ENCODE measurements at regions not wholly inside any gene's neighbourhood (a gene's known extent, or its start where the extent isn't known, plus 50 kb on each side); places are given as distances from the start of the nearest gene placed in this dataset.

DNA sequence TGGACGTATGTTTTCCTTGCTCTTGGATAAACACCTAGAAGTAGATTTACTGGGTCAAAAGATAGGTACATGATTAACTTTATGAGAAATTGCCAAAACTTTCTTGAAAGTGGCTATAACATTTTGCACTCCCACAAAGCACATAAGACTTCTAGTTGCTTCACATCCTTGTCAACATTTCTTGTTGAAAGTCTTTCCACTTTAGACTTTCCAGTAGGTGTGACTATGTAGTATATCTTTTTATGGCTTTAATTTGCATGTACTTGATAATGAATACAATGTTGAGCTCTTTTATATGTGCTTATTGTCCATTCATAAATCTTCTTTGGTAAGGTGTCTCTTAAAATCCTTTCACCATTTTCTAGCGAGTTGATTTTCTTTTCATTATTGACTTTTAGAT lies 241.2 kb upstream of the RPL38 start:
- no peak for DNase-seq

DNA sequence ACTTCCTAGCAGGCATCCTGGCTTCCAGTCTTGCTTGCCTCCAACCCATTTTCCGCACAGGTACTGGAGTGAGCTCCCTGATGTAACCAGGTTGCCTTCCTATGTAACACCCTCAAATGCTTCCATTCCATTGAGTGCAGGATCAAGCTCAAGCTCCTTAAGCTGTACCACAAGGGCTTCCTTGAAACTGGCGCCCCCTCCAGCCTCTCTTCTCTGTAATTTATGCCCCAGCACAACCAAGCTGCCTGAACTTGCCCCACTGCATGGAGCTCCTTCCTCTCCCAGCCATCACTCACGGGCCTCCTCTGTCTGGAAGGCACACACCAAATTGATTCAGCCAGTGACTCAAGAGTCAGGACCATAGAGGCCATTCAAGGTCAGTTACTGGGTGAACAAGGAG lies 234.8 kb upstream of the RPL38 start:
- DNase-seq = no peak

DNA sequence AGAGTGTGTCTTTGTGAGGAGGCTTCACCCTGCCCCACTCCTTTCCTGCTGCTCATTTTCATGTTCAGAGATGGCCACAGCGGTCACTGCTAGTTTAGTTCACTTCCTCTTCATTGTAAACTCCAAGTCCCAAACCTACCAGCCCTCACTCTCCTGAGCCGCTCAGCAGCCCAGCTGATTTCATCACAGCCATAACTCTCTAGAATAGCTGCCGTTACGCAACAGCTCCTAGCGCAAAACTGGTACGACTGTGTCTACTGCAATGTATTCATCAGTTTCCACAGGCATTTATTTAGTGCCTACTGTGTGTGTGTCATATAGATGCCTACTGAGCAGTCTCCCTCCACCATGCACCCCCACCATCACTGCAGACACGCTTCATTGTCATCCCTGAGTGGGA lies 233.5 kb upstream of the RPL38 start:
- peak; percentile 32 for DNase-seq

DNA sequence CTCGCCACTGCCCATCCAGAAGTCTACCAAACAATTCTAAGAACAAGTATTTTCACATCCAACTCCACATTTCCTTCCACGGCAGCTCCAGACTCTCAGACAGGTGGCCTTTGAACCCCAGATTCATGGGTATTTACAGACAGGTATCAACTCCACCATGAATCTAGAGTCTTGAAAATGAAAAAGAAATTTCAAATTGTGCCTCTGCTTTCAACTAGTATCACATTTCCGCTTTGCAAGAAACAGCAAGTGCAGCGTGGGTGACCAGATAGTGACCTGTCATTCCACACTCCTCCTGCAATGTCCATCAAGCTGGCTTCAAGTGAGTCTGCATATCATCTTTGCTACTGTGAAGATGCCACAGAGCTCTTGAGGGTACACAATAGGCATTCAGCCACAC lies 232.4 kb upstream of the RPL38 start:
- no peak for DNase-seq

DNA sequence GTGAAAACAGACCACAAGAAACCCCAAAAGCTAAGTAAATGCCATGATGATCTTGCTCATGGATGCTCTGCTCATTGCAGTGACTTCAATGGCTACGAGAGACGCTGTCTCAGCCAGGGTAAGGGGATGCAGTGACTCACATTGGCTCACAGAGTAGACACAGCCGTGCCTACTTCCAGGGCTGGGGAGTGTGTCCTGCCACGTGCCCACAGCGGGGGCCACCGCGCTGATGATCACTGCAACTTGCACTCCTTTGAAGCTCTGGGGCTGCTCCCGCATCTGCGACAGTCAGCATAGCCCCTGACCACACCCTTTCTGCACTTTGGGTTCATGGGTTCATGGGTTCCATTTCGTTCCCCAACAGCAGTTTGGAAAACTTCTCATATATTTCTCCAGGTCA lies 231.4 kb upstream of the RPL38 start:
- no peak for DNase-seq

DNA sequence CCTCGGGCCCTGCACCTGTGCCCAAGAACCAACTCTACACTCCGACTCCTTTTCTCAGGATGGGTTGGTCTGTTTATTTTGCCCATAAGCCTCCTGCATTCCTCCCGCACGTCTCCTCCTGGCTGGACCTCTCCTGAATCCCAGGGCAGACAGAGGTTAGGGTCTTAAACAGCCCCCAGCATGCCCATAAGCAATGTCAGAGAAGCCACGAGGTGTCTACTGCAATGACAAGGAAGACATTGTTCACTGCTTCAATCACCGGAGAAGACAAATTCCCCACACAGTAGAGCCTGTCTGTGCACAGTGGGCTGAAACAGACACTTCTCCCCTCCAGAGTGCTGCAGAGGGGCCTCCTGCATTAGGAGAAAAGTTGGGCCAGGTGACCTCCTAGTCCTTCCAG lies 230.6 kb upstream of the RPL38 start:
- DNase-seq = no peak

DNA sequence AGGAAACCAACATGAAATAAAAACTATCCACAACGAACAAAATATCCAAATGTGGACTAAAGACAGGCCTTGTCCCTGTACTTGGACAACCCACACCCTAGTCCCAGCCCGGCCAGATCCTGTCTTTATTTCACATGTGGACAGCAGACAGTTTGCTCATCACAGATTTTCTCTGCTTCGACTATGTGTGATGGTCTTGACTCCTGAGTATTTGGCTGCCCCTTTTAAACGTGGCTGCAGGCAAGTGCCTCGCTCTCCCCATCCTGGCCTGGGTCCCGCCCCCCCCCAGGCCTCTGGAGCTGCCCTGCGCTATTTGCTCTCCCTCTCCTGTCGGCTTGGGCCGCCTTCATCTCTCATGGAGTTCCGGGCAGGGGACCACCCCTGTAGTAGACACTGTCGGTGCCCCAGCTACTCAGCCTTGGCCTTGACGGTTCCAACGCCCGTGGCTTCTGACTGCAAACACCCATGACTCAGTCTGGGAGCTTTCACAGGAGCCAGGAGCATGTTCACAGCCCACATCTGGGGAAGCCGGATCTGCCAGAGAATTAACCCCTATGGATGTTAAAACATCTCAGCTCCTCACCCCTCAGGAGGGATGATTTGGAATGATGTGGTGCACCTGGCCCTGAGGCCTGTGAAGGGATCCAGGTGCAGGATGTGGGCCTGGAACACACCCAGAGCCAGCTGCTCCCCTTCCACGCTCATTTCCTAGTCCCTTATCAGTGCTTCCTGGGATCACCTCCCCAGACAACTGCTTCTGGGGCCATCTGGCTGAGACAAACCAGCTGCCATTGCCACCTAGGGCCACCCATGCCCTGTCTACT lies 229.7 kb upstream of the RPL38 start:
- no peak for DNase-seq

DNA sequence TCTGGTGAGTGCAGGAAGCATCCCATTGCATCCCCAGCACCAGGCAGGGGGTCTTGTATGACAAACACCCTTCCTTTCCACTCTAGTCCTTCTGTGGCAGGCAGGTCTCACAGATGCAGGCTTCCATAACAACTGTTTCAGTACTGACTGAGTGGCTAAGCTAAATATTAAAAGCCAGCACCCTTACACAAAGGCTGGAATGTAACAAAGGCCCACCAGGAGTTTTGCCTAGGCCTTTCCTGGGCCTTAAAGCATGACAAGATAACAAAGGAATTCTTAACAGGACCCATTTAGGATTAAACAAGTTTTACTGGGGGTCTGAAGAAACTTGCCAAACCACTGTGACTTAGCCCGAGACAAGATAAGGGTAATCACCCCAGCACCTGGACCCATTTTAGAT lies 228.9 kb upstream of the RPL38 start:
- no peak for DNase-seq

DNA sequence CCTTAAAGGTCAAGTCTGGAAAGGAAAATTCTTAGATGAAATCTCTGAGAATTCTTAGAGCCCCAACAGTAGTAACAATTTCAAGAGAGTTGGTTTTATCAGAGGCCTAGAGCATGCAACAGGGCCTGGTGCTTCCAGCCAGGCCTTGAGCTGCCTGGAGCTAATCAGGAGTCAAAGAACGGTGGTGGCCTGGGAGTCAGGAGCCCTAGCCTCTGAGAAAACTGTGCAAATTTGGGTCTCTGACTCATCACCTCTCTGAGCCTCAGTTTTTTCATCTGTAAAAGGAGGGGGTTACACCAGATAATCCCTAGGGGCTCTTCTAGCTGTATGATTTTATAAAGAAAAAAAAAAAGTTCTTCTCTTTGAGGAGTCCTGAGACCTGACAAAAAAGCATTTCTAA lies 227.3 kb upstream of the RPL38 start:
- no peak for DNase-seq

DNA sequence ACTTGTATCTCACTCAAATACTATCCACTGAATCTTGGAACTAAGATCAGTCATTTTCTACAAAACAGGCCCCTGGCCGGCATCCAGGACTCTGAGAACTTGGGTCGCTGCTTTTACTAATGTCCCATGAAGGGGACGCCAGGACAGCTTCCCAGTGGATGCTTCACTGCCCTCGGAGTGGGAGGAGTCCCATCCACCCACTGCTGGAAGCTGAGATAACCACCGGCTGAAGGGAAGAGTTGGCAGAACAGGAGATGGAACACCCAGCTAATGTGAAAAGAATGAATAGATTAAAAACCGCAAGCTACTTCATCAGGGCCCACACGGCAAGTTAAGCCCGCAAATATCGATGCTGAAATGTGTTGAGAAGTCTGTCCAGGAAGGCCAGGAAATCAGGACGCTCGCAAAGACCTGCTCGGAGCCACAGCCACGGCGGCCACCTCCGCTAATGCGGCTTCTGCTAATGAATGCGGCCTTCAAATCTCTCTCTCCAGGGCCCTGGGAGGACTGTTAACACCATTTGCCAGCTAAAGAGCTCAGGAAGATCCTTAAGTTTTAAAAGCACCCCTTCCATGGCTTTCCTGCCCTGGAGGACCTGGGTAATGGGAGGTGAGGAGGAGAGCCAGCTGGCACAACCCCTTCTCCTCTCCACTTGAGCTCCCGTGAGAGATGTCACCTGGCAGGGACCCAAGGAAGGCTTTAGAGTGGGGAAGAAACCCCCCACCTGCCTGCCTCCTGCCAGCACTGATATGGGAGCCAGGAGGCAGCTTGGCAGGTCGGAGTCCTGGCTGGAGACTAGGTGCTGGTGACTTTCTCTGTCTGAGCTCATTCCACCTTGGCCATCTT lies 226.6 kb upstream of the RPL38 start:
- DNase-seq = no peak

DNA sequence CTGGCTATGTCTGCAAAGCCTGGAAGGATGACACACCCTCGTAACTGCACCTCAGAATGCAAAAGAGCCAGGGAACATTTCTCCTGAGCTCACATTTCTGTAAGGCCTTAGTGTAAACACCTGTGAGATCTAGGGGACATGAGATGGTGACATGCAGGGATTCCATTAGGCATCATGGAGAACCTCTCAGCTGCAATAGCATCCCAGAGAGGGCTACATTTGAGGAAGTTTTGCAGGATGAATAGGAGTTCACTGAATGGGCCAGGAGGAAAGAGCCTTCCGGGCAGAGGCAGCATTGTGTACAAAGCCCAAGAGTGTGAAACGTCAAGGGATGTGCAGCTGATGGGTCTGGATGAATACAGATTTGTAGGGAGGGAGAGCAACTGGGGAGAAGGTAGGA lies 223.0 kb upstream of the RPL38 start:
- DNase-seq = no peak

DNA sequence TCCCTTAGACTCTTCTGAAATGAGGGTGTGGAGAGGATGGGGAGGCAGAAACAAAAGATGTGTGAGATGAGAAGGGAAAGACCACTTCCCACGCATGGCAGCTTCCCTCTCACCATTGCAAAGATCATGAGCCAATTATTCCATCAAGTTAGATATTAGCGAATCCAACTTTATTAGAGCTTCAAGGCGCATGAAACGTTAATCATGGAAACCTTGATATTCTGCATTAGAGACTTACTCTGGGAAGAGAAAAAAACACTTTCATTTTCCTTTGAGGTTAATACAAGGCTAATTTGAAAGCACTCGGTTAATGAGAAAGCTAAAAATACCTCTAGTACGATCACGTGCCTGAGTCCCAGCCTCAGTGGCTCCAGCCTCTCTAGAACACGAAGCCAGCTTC lies 220.6 kb upstream of the RPL38 start:
- DNase-seq = no peak

DNA sequence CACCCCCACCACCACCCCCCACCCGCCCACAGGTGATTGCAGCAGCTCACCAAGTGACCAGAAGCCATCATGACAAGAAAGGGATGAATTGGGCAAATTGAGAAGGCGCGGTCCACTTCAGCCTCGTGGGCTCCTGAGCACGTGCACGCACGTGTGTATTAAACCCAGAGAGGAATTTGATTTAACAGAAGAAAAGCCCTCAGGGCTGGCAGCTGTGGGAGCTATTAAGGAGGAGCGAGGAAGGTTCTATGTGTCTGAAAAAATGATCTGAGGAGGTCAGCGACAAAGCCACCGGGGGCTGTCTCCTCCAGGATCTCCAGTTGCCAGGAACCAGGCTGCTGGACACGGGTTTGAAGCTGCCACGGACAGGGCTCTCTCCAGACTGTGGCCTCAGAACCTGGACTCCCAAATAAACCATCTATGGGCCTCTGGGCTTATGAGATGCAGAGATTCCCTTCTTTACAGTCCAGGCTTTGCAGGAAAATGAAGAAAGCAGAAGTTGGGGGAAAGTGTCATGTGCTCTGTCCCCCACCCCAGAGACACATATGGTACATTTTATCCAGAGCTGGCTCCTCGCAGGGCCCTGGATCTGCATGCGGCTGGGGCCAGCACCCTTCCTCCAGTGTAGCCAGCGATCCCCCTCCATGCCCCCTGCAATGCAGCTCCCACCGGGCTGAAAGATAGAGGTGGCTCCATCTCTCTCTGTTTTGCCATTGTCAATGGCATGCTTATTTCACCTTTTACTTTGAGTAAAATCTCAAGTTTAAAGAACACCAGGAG lies 219.7 kb upstream of the RPL38 start:
- no peak for DNase-seq

DNA sequence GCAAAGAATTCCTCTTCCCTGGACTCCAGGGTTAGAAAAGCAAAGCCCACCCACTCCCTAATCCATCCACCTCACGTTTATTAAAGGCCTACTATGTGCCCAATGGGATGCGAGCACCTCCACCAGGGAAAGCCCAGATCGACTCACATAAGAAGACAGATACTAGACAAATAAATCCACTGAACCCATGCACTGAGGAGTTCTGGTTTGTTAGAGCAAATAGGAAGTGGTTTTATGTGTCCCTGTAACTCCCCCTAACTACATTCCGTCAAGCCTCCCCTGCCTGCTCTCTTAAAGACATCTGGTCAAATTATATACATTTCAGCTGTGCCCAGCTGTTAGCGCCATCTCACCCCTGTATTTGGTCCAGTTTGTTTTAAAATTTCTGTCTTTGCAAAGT lies 218.5 kb upstream of the RPL38 start:
- no peak for DNase-seq

DNA sequence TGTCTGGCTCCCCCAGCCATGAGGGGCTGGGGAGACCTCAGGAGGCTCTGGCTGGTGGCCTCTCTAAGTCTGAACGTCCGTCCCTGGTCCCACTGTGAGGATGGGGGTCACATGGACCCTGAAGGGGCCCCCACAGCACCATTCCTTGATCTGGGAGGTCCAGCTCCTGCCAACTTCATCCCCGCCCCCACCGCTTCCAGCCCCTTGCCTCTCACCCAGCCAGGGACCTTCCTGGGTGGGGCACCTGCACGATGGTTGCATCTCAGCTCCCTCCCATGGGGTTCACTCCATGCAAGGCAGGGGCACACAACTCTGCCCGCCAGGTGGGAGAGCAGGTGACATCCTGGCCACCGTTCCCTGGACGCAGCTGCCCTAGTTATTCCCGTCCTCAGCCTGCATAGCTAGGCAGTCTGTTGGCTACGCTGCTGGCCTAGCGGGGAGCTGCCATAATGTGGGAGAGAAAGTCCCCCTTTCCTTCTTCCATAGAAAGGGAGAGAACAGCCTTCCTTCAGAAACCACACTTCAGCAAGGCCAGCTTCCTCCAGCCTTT lies 217.9 kb upstream of the RPL38 start:
- DNase-seq = no peak

DNA sequence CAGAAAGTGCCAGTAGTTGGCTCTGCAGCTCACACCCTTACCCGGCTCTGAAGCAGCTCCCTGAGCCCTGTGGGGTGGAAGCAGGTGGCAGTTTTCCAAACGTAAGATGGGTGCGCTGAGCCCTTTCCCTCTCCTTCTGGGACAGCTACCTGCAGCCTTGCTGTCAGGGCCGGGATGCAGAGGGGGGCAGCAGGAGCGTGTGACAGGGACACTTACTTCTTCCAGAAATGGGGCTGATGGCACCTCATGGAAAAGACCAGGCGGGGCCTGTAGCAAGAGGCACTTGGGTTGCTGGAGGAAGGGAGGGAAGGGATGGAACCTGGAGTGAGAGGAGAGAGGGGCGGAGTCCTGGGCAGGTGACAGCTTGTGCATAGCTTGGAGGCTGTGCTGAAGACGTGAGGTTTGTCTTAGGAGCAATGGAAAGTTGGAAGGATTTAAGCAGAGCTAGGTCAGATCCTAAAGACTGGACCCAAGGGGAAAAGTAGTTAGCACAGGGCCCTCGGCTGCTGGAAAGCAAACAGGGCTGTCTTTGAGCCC lies 216.8 kb upstream of the RPL38 start:
- no peak for DNase-seq

DNA sequence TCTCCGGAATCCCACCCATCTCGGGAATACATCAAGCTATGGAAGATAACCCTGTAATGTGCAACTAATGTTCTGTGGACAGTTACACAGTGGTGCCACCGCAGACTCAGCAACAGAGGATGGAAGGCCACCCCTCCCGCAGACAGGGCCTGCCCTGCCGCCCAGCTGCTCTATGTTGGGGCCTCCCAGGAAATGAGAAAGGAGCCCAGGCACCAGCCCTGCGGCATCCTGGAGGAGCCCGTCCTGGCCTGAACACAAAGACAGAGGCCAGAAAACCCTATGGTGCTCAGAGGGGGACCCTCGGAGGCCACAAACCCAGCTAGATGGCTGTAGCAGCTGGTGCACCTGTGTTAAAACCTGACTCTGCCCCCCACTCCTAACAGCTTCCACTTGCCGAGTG lies 216.1 kb upstream of the RPL38 start:
- DNase-seq = no peak

DNA sequence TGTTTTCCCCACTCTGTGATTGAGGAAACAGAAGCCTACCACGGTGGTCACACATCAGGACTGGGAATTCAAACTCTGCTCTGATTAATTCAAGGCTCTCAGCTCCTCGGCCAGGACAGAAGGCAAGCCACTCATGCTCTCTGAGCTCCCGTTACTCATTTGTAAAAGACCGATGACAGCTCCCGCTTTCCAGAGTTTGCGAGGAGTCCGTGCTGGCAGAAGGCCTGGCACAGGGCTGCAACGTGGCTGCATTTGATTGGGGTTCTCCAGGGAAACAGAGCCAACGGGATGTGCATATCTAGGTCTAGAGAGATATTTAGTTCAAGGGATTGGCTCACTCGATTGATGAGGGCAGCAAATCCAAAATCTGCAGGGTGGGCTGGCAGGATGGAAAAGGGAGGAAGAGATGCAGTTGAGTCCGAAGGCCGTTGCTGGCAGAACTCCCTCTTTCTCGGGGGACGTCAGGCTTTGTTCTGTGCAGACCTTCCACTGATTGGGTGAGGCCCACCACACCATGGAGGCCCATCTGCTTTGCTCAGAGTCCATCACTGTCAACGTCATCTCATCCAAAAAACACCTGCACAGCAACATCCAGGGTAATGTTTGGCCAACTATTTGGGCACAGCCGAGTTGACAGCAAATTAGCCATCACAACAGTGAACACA lies 215.5 kb upstream of the RPL38 start:
- DNase-seq = no peak

DNA sequence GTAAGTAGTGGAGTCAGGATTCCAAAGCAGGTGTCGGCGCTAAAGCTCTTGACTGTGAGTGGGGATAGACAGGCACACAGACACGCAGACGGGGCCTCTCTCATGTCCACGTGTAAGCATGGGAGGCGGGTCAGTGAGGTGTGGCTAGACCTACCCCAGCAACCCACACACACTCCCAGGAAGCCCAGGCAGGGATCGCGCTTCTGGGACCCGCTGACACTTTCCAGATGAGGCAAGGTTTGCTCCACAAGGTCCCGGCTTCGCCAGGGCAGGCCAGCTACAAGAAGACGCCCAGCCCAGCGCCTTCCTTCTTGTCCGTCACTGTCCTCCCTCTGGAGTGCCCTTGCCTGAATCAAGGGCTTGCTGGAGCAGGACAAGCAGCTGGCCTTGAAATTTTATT lies 213.8 kb upstream of the RPL38 start:
- no peak for DNase-seq

DNA sequence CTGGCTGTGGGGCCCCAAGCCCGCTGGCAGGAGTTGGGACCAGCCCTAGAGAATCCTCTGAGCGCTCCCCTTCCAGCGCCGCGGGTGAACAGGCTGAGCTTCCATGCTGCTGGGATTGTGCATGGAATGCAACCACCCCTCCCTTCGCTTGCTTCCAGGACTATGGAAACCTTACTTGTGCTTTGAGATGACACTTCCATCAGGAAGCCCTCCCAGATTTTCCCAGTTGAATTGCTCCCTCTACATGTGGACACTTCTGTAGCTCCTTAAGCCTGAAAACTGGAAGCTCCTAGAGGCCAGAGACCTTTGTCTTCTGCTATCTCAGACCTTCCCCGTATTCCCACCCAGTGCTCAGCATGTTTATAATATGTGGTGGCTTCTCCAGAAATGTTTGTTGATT lies 213.2 kb upstream of the RPL38 start:
- DNase-seq = no peak

DNA sequence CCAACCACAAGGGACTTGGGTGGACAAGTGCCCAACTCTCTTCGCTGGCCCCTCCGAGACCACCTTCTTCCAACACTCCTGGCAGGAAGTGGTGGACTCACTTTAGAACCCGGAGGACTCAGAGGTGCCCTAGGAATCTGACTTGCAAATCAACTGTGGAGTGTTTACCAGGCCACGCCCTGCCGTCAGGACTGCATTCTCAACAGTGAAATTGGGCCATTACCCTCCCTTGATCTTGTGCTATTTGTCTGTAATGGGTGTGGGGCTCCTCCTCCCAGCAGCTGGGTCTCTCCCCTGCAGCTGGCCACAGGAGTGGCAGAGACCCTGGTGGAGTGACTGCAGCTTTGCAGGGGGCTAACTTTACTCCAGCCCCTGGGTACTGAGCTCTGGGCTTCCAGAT lies 212.2 kb upstream of the RPL38 start:
- no peak for DNase-seq

DNA sequence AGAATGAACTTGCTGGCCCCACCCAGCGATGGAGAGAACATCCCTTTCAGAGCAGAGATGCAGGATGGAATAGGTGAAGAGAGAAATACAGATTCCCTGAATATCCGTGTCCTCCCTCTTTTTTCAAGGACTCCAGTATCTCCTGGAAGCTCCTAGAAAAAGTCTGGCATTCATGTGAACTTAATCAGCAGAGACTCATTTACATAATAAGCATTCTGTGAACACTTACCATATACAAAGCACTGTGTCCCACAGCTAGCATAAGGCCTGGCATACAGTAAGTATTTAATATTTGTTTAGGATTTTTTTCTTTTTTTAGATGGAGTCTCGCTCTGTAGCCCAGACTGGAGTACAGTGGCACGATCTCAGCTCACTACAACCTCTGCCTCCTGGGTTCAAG lies 208.5 kb upstream of the RPL38 start:
- DNase-seq = no peak

DNA sequence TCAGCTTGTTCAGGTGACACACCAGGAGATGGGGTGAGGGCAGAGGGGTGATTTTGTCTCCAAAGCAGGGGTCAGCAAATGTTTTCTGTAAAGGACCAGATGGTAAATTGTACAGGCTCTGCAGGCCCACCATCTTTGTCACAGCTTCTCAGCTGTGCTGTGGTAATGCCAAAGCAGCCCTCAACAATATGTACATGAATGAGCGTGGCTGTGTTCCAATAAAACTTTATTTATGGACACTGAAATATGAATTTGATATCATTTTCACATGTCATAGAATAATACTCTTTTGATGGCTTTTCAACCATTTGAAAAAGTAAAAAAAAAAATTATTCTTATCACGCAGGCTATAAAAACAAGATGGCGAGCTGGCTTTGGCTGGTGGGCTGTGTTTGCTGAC lies 206.4 kb upstream of the RPL38 start:
- DNase-seq = no peak
